Activated CD4-positive, alpha-beta T cell treated with anti-CD3 and anti-CD28 coated beads, Interleukin-2, amount 50 U/mL, for 4 hours (primary cell): ENCODE measurements at regions not wholly inside any gene's neighbourhood (a gene's known extent, or its start where the extent isn't known, plus 50 kb on each side); places are given as distances from the start of the nearest gene placed in this dataset.

ENCODE experiments used
- DNase-seq, 2 experiments: peaks; one replicate each; pipeline ENCODE4 v3.0.0-alpha.2; 2020

DNA sequence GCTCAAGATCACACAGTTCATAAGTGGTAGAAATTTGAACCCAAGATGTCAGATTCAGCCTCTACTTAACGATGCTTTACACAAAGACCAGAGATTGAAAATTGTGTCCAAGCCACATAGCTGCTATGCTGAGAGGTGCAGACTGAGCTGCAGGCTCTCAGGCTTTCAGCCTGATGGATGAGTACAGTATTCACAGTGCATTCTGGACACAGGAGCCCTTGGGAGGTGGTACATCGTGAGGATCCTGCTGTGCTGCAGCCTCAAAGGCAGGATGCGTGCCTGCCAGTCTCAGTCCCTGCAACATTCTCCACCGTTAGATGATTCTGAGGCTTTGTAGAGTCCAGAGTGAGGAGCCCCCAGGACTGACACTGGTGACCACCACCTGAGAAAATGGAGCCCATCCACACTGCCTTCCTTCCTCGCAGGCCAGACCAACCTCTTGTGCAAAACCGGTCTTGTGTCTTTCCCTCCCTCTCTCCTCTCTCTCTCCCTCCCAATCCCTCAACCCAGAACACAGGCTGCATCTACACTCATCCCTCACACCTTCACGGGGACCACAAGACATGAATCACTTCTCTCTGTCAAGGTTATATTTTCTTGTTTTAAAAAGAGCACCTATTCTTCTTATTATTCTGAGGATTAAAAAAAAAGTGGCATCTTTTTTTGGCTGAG, 203.4 kb upstream of the ZNF507 start:
- DNase-seq = no peak

- no peak for DNase-seq
Measured at GRCh38 chr19:32146664-32147063, 198.7 kb upstream of the ZNF507 start.

DNA sequence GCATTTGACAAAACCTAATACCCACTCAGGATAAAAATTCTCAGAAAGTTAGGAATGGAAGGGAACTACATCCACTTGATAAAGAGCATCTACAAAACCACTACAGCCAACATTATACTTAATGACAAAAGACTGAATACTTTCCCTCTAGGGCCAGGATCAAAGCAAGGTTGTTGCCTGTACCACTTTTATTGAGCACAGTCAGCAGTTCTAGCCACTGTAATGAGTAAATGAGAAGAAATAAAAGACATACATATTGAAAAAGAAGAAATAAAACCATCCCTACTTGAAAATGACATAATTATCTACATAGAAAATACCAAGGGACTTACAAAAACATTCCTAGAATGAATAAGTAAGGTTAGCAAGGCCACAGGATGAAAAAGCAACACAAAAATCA, 194.8 kb upstream of the ZNF507 start:
- DNase-seq = no peak

DNA sequence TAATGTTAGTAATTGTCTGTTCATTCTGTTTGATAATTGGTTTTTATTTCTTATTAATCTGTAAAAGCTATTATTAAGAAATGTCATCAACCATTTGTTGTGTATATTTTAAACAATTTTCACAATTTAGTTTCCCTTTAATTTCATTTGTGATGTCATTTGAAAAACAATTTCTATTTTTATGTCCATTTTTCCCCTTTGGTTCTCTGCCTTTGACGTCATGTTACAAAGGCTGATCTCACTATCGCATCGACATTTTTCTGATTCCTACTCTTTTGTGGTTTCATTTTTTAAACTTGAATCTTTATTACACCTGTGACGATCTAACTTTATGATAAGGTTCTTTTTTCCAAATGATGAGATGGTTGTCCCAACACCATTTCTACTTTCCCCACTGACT, 191.0 kb upstream of the ZNF507 start:
- DNase-seq = no peak

- no peak for DNase-seq
Measured at GRCh38 chr19:32164384-32164992, 180.9 kb upstream of the ZNF507 start.

- DNase-seq = no peak
Measured at GRCh38 chr19:32165141-32165540, 180.3 kb upstream of the ZNF507 start.

- DNase-seq = no peak
Measured at GRCh38 chr19:32165750-32166149, 179.7 kb upstream of the ZNF507 start.

- no peak for DNase-seq
Measured at GRCh38 chr19:32166238-32166637, 179.2 kb upstream of the ZNF507 start.

- no peak for DNase-seq
Measured at GRCh38 chr19:32168111-32168510, 177.3 kb upstream of the ZNF507 start.

- no peak for DNase-seq
Measured at GRCh38 chr19:32168606-32169005, 176.8 kb upstream of the ZNF507 start.

GRCh38 chr19:32171719-32172151, 173.7 kb upstream of the ZNF507 start:
- no peak for DNase-seq

GRCh38 chr19:32172566-32173160, 172.7 kb upstream of the ZNF507 start:
- no peak for DNase-seq

DNA sequence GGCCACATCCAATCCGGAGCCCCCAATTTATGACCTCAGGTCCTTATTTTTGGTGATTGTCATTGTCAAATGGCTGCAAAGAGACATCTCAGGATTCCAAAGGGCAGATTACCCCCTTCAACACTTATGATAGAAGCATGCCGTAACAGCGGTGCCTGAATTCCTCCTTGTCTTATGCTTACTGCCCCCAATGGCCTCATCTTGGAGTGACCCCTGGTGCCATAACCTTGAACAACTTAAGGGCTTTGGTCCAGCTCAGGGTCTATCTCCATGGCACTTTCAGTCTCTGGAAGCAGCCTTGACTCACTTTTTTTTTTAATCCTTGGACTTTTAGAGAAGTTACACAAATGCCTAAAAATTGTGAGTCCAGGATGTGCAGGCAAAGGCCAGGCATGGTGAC, 171.6 kb upstream of the ZNF507 start:
- DNase-seq = no peak

- no peak for DNase-seq
Measured at GRCh38 chr19:32174386-32175113, 170.9 kb upstream of the ZNF507 start.

DNA sequence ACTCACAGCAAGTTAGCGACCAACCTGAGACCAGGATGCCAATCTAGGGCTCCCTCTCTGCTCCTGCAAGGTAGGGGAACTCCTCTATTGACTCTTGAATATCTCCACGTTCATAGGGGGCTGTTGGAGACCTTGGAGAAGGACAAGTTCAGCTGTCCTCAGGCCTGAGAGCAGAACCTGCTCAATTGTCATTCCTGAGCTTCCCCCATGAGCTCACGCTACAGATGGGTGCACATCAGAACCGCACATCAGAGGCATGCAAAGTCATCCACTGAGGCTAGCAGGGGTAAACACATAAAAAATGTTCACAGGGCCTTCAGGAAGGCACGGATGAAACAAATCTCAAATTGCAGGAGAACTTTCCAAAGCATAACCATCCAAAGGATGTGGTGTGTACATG, 168.8 kb upstream of the ZNF507 start:
- no peak for DNase-seq

DNA sequence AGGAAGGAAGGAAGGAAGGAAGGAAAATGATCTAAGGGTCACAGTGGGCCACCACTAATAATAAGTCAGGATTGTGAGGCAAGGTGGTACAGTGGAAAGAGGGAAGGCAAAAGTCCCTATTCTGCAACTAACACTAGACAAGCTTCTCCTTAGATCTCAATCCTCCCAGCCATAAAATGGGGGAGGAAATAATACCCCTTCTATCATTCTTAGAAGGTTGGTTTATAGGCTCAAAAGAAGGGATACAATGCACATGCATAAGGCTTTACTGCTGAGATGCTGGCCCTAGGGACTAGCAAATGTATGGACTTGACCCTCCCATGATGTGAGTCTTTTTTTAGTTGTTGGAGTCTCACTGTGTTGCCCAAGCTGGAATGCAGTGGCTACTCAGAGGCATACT, 167.7 kb upstream of the ZNF507 start:
- DNase-seq = no peak

GRCh38 chr19:32178401-32178800, 167.0 kb upstream of the ZNF507 start:
- no peak for DNase-seq

GRCh38 chr19:32178956-32179355, 166.5 kb upstream of the ZNF507 start:
- no peak for DNase-seq

- no peak for DNase-seq
Measured at GRCh38 chr19:32181216-32181920, 164.0 kb upstream of the ZNF507 start.

DNA sequence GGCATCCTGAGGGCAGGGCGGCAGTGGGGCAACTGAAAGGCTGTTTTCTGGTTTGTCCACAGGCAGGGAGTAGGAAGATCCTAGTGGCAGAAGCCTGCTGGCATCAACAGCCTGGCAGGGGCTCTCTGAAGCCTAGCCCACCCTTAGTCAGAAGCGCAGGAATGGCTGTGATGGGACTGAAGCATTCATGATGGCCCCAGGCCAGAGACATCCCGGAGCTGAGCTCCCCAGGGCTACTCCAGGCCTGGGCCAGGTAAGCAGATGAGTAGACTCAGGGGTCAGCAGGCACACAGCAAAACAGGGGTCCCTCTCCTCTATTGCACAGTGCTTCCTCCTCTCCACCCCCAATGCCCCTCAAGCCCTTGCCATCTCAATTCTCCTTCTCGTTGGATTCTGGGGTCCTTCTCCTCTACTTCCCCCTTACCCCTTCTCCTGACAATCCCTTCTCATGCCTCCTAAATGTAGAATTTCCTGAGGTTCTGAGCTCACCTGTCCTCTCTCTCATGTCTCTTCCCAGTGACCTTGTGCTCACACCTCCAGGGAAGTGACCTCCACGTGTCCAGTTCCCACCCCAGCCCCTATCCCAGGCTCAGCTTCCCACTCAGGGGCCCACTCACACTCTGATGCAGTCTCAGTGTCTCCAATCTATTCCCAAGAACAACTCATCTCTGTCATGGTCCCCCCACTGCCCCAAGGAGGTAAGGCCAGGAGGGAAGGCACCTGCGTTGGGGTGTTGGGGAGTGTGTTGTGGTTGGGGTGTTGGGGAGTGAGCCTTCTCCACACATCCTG, 158.7 kb upstream of the ZNF507 start:
- DNase-seq = no peak

GRCh38 chr19:32188921-32189320, 156.5 kb upstream of the ZNF507 start:
- no peak for DNase-seq

GRCh38 chr19:32189956-32190706, 155.3 kb upstream of the ZNF507 start:
- DNase-seq = no peak
